ENCODE measurements at regions not wholly inside any gene's neighbourhood (a gene's known extent, or its start where the extent isn't known, plus 50 kb on each side); places are given as distances from the start of the nearest gene placed in this dataset.

DNA sequence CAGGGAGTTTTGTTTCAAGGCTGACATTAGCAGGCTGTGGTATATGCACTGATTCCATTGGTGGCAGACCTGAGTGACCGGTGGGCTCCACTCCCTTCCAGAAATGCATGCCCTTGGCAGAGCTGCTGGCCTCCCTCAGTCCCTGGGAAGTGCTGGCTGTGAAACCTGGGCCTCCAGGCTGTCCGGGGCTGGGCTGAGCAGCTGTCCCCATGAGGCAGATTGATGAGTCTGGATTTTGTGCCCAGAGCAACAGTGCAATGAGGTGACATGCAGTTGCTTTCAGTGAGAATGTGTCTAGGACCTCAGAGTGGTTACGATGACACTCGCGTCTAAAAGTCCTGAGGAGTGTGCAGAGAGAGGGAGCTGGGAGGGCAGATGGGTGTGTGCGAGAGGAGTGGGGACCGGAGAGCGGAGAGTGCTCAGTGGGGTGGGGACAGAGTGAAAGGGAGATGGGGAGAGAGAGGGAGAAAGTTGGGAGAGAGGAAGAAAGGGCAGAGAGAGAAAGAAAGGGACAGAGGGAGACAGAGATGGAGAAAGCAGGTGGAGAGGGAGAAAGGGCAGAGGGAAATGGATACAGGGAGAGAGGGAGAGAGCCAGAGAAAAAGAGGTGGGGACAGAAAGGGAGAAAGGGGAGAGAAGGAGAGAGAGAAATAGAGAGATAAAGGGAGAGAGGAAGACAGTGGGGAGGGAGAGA is 978.3 kb downstream of the BRD1 start:
- TF ChIP-seq GATA2 (IDR thresholded peaks at IDR 0.05; ENCODE audit: low read depth, low read length) (no peak), GATA3 (IDR thresholded peaks at IDR 0.05; ENCODE audit: low read depth, low read length) (no peak)

DNA sequence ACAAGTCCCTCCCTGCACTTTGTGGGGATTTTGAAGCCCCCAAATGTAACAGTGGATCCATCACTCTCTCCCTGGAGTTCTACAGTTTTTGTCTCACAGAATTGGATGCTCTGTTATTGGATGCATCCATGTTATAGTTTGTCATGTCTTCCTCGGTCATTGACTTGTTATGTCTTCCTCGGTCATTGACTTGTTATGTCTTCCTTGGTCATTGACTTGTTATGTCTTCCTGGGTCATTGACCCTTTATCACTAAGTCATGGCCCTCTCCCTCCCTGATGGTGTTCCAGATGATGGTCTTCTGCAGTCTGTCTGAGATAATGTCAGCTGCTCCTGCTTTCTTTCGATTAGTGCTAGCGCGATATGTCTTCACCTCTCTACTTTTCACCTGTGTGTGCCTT is 981.5 kb downstream of the BRD1 start:
- TF ChIP-seq GATA2 (IDR thresholded peaks at IDR 0.05; ENCODE audit: low read depth, low read length): no peak
- no peak for TF ChIP-seq GATA3 (IDR thresholded peaks at IDR 0.05; ENCODE audit: low read depth, low read length)

DNA sequence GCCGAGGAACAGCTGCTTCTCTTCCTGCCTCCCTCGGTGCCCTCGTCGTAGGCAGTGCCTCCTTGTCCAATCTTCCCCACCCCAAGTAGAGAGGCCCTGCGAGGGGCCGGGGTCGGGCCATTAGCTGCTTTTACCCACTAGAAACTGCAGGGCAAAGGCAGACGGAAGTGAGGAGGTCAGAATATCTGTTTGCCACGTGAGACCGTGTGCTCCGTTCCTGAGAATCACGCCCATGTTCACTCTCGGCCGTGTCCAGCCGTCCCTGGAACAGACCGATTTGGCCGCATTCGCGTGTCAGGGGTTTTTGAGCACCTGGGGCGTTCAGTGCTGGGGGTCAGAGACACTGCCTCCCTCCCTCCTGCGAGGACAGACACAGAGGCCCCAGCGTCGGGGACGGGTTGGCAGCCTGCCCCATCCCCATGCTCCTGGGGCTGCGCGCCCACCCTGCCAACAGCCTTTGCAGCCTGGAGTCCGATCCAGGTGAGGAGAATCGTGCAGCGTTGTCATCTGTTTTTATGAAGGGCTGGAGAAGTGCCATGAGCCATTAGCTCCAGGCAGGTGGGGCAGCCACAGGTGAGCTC is 982.2 kb downstream of the BRD1 start:
- no peak for TF ChIP-seq GATA3 (IDR thresholded peaks at IDR 0.05; ENCODE audit: low read depth, low read length)
- TF ChIP-seq GATA2 (IDR thresholded peaks at IDR 0.05; ENCODE audit: low read depth, low read length): no peak

DNA sequence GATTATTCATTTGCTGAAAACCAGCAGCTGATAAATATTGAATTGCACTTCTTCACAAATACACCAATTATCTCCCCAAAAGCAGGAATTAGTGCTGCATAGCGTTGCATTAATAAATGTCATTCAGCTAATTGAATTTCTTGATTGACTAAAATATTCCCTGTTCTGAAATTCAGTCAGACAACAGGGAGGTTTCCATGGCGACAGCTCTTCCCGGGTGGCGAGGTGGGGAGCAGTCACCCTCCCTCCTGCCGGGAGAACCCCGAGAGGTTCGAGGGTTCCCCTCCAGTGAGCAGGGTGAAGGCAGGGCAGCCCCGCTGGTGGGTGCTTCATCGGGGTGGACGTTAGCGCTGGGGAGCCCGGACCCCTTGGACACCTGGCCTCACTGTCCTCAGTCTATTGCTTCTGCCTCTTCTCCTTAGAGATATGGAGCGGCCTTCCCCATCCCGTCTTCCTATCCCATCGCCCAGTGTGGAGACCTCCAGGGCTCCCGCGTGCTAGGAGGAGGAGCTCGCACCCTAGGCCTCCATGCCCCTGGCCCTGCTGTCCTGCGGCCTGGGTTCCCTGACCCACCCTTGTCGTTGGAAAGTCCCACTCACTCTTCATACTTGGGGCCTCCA is 983.5 kb downstream of the BRD1 start:
- TF ChIP-seq GATA3 (IDR thresholded peaks at IDR 0.05; ENCODE audit: low read depth, low read length) (no peak), GATA2 (IDR thresholded peaks at IDR 0.05; ENCODE audit: low read depth, low read length) (no peak)

DNA sequence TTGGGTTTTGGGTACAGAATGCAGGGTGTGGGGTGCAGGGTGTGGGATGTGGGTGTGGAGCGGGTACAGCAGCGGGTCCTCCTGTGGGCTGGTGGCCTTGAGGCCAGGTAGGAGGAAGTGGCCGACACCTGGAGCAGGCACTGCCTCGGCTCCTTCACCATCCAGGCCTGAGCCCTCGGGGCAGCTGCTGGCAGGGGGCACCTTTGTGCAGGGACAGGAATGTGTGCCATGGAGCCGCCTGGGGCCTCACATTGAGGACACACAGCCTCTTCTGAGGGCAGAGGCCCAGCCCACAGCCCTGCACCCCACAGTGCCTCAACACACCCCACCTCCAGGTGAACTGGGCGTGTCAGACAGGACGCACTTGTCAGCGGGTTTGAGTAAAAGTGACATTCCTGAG is 984.0 kb downstream of the BRD1 start:
- TF ChIP-seq GATA3 (IDR thresholded peaks at IDR 0.05; ENCODE audit: low read depth, low read length) (no peak), GATA2 (IDR thresholded peaks at IDR 0.05; ENCODE audit: low read depth, low read length) (no peak)

DNA sequence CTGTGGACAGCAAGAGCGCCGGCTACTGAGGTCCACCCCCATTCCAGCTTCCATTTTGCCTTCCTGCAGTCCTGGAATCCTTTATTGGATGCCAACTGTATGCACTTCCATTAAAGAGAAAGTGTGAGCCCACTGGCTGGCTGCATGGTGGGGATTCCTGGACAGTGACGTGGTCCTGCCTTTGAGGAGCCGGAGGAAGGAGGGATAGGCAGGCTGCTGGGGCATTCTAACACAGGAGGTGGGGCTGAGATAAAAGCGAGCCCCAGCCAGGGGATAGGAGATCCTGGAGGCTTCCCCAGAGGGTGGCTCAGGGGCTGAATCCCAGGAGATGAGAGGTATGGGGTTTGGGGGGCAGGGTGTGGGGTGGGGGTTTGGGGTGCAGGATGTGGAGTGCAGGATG is 984.7 kb downstream of the BRD1 start:
- no peak for TF ChIP-seq GATA2 (IDR thresholded peaks at IDR 0.05; ENCODE audit: low read depth, low read length)
- no peak for TF ChIP-seq GATA3 (IDR thresholded peaks at IDR 0.05; ENCODE audit: low read depth, low read length)

DNA sequence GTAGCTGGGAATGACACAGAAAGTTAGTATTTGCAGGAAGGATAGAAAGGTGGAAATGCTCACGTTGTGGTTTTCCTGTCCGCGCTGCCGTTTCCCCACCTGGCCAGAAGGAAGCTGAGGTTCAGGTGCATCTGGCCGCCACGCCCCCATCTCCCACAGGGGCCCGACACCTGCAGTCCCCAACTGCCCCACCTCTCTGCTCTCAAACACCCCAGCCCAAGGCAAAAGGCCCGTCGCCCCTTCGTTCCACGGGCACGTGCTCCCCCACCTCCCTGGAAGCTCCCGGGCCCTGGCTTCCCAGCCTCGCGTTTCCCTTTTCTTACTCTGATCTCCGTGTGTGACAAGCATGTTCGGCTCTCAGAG is 985.1 kb downstream of the BRD1 start:
- no peak for TF ChIP-seq GATA3 (IDR thresholded peaks at IDR 0.05; ENCODE audit: low read depth, low read length)
- no peak for TF ChIP-seq GATA2 (IDR thresholded peaks at IDR 0.05; ENCODE audit: low read depth, low read length)

DNA sequence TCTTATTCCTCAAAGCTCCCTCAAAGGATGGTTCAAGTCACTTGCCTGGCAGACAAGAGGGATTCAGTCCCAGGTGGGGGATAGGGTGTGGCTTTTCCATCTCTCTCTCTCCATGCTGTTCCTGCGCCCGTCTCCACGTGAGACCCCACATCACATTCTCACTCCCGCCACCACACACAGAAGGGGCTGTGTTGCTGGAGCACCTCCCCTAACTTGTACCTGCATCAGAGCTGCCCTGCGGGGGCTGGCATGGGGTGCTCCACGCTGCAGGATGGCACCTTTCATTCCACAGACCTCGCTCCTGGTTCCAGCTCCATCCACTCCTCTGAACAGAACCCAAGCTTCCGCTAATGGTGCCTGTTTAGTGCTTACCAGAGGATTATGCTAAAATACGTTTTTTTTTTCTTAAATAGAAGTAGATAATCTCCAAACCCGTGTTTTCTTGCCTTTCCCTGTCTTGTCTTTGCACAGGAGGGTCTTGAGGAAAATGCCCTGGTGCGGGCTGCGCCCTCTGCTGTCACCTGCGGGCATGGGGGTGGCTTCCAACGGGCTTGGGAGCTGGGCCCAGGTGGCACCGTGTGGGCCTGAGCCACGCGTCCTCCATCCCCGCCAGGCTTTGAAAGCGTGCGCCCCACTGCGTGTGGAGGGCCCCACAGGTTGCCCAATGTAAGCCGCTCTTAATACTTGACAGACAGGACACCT is 985.6 kb downstream of the BRD1 start:
- TF ChIP-seq GATA2 (IDR thresholded peaks at IDR 0.05; ENCODE audit: low read depth, low read length) (no peak), GATA3 (IDR thresholded peaks at IDR 0.05; ENCODE audit: low read depth, low read length) (no peak)

DNA sequence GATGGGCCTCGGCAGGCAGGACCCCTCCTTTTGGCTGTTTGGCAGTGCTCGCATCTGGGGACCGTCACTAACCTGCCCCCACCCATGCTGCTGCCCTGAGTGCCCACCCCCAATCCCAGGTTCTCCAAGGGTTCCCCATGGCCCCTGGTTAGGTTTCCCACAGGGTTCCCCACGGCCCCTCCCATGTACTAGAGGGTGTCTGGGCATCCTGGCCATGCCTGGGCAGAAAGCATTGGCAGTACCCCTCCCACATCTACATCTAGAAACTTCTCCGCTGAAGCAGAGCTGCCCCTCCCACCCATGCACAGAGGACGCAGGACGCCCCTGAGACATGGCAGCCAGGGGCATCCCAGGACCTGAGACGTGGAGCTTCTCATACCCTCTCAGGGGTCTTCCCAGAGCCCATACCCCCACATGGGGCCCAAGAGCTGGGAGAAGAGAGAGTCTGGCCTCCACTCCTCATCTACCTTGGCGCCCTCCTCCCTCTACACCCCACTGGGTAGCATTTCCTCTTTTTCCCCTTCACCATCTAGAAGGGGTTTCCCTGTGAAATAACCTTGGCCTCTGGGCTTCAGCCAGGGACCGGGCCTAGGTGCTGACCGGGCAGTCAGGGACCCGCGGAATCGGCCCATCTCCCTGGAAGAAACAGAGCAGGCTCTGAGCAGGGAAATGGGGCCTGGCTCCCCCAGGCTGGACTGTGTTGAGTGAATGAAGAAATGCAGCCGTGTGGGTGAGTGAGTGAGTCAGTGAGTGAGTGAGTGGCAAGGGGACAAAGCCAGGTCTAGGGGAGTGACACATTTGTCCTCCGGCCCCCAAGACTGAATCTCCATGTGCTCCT is 987.3 kb downstream of the BRD1 start:
- TF ChIP-seq GATA3 (IDR thresholded peaks at IDR 0.05; ENCODE audit: low read depth, low read length): no peak
- no peak for TF ChIP-seq GATA2 (IDR thresholded peaks at IDR 0.05; ENCODE audit: low read depth, low read length)

DNA sequence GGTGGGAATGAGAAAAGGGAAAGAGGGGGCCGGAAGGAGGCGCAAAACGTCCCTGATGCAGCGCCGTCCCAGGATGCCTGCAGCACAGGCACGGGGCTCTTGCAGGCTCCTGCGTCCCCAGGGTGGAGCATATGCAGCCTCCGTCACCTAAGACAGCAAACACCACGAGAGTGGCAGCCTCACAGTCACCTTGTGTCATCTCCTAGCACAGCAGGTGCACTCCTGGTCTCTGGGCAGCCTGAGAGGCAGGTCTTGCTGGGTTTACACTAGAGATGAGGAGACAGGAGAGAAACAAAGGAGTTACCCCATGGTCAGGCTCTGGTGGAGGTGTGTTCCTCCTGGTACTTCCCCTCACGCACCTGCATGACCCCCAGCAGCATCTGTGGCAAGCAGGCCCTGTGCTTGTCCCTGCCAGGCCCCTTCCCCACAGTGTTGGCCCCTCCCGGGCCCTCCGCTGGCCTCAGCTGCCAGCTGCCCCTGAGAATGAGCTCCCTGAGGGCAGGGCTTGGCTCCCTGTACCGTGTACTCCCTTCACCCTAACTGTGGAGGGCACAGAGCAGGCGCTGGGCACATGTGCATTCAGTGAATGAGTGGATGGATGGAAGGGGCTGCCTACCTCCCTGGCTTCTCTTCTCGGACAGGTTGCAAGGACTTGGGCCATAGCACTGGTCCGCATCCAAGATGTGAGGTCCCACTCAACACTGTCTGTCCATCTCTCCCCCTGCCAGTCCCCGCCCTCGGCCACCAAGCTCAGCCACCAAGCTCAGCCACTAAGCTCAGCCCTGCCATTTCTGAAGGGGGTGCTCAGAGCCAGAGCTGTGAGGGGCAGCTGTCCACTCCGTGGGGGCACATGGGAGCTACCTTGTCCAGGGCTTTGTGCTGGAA is 988.6 kb downstream of the BRD1 start:
- no peak for TF ChIP-seq GATA2 (IDR thresholded peaks at IDR 0.05; ENCODE audit: low read depth, low read length)
- TF ChIP-seq GATA3 (IDR thresholded peaks at IDR 0.05; ENCODE audit: low read depth, low read length): no peak

DNA sequence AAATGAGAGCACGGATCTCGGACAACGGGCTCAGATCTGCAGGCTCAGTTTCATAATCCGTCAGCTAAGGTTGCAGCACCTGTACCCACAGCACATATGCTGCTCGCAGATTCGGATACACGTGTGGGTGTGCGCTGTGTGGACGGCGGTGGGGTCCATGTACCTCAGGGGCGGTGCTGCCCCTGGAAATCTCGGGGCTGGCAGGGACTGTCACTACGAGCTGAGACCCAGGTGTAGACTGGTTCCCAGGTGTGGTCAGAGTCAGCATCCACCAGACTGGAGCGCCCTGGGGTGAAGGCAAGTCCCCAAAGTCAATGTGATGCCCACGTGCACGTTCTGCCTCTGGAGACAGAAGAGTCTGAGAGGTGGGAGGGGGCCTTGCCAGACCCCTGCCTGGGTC is 989.3 kb downstream of the BRD1 start:
- TF ChIP-seq GATA2 (IDR thresholded peaks at IDR 0.05; ENCODE audit: low read depth, low read length): no peak
- no peak for TF ChIP-seq GATA3 (IDR thresholded peaks at IDR 0.05; ENCODE audit: low read depth, low read length)

DNA sequence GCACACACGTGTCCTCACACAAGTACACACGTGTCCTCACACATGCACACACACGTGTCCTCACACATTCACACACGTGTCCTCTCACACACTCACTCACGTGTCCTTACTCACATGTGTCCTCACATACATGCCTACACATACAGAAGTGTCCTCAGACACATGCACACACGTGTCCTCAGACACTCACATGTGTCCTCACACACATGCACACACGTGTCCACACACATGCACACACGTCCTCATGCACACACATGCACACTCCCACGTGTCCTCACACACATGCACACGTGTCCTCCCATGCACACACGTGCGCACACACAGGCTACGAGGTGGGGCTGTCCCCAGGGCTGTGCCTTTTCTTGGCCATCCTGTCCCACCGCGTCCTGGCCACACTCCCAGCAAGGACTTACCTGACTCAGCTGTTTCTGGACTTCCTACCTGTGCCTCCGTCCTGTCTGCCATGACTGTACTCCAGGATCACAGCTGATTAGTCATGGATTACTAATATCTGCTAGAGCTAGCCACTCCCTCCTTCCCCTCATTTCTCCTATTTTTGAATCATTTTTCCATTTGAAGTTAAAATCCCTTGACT is 990.2 kb downstream of the BRD1 start:
- TF ChIP-seq GATA3 (IDR thresholded peaks at IDR 0.05; ENCODE audit: low read depth, low read length): no peak
- TF ChIP-seq GATA2 (IDR thresholded peaks at IDR 0.05; ENCODE audit: low read depth, low read length): no peak
